K562 (cell line): ENCODE measurements at regions not wholly inside any gene's neighbourhood (a gene's known extent, or its start where the extent isn't known, plus 50 kb on each side); places are given as distances from the start of the nearest gene placed in this dataset.

Experiments used
- ATAC-seq: fragments of 200-7000 bp; cut with Tn5 transposase; 3 replicates; pipeline ENCODE4 v1.9.1; 2020; ENCODE audit warnings: moderate library complexity
- BruUV-seq: library from RNA; stranded (reverse); fragments of 400-500 nt; replicated peaks from 2 replicates; lab custom pipeline; 2021; lab: Mats Ljungman, UMichigan
- CTCF ChIA-PET: fragments of 300-600 bp; formaldehyde crosslinking; extraction: SDS; loops from one replicate; lab custom pipeline; 2021; ENCODE audit warnings: low intra/inter-chr PET ratio; lab: Yijun Ruan, JAX
- POLR2A ChIA-PET: fragments of 300-600, 350-650 bp; sonication (Branson Sonifier 250); formaldehyde crosslinking; extraction: SDS; loops from one replicate; lab custom pipeline; 2021; ENCODE audit warnings: antibody characterized with exemption, inconsistent platforms; lab: Yijun Ruan, JAX
- DNase-seq, 4 experiments: peaks; one replicate each; pipeline versions ENCODE4 v3.0.0 to v3.0.0-alpha.2; 2011 to 2018; ENCODE audit warnings: low spot score in 3 of 4, mixed read lengths in 3 of 4; ENCODE audit errors: extremely low read depth in 1 of 4
- FAIRE-seq: peaks from 2 replicates; lab custom pipeline; 2011; peaks lifted over from hg19 to GRCh38; lab: Jason Lieb, UNC
- H2AFZ ChIP-seq: 2 replicates; pipeline ENCODE4 v1.6.0; 2011; ENCODE audit warnings: low read depth, low read length, control low read depth, inconsistent platforms
- H3K27ac ChIP-seq: fragments of 200-600 bp; 3 replicates; pipeline ENCODE4 v1.8.0; 2011; ENCODE audit warnings: low read depth, mild to moderate bottlenecking, control low read depth, inconsistent platforms, low read length, moderate library complexity, mixed read lengths; ENCODE audit errors: extremely low read depth
- H3K27me3 ChIP-seq, 2 experiments: fragments of 300-600 bp in 1 of 2; 2 replicates in 1 of 2; 3 replicates in 1 of 2; pipeline versions ENCODE4 v1.6.0 to v1.8.0; 2011; ENCODE audit warnings: inconsistent platforms in 2 of 2, low read length in 2 of 2, mild to moderate bottlenecking in 1 of 2, mixed read lengths in 1 of 2, moderate library complexity in 1 of 2; ENCODE audit not compliant: control insufficient read depth in 2 of 2, insufficient read depth in 2 of 2
- H3K36me3 ChIP-seq: fragments of 300-600 bp; 3 replicates; pipeline ENCODE4 v1.8.0; 2011; ENCODE audit warnings: mild to moderate bottlenecking, low read length, inconsistent platforms; ENCODE audit not compliant: control insufficient read depth, insufficient read depth
- H3K4me1 ChIP-seq, 2 experiments: fragments of 200-600 bp in 1 of 2; replicated peaks in 1 of 2; 2 replicates in 1 of 2; 3 replicates in 1 of 2; pipeline versions ENCODE4 v1.5.1 to v1.8.0; 2011; ENCODE audit warnings: inconsistent platforms in 2 of 2, low read length in 2 of 2, mild to moderate bottlenecking in 1 of 2, mixed read lengths in 1 of 2, moderate library complexity in 1 of 2; ENCODE audit not compliant: control insufficient read depth in 2 of 2, insufficient read depth in 2 of 2
- H3K4me2 ChIP-seq: 2 replicates; pipeline ENCODE4 v1.6.1; 2011; ENCODE audit warnings: low read length, control low read depth, inconsistent platforms, mixed read lengths; ENCODE audit not compliant: insufficient read depth
- H3K4me3 ChIP-seq: fragments of 200-600 bp; sonication (generic), shearing (Covaris generic); 2 replicates; pipeline ENCODE4 v1.5.1; 2016; ENCODE audit warnings: control low read depth, inconsistent platforms
- H3K79me2 ChIP-seq: fragments of 200-600 bp; 3 replicates; pipeline ENCODE4 v1.8.0; 2011; ENCODE audit warnings: low read length, inconsistent platforms; ENCODE audit not compliant: control insufficient read depth, insufficient read depth
- H3K9ac ChIP-seq, 2 experiments: 2 replicates each; pipeline versions ENCODE4 v1.6.0 to v1.6.1; 2011; ENCODE audit warnings: low read depth in 2 of 2, low read length in 2 of 2, control low read depth in 1 of 2, inconsistent platforms in 1 of 2, mild to moderate bottlenecking in 1 of 2, mixed read lengths in 1 of 2; ENCODE audit not compliant: insufficient read depth in 1 of 2
- H3K9me1 ChIP-seq: one replicate; pipeline ENCODE4 v1.6.0; 2011; ENCODE audit warnings: inconsistent platforms, mild to moderate bottlenecking, low read length, moderate library complexity; ENCODE audit not compliant: control insufficient read depth, insufficient read depth
- H3K9me3 ChIP-seq: replicated peaks from 2 replicates; pipeline ENCODE4 v1.5.1; 2011; ENCODE audit warnings: low read depth, low read length, inconsistent platforms; ENCODE audit not compliant: control insufficient read depth, insufficient read depth
- H4K20me1 ChIP-seq: replicated peaks from 2 replicates; pipeline ENCODE4 v1.6.1; 2011; ENCODE audit warnings: low read length, inconsistent platforms, mixed read lengths; ENCODE audit not compliant: control insufficient read depth, insufficient read depth
- FOSL1 ChIP-seq: fragments of 200-800 bp; sonication (Bioruptor generic); conservative IDR thresholded peaks from 2 replicates; pipeline ENCODE4 v1.6.1; 2016; ENCODE audit warnings: missing genetic modification characterization, missing compliant biosample characterization
- FOXK1 ChIP-seq: sonication (generic); formaldehyde crosslinking; IDR thresholded peaks from 2 replicates; pipeline ENCODE4 v1.8.0; 2022; ENCODE audit warnings: missing genetic modification reagents, mild to moderate bottlenecking, borderline replicate concordance
- JUN ChIP-seq, 2 experiments: sonication (generic) in 1 of 2; formaldehyde crosslinking in 1 of 2; IDR thresholded peaks; 2 replicates each; pipeline versions ENCODE4 v1.6.1 to v1.8.0; 2012 to 2022; ENCODE audit warnings: borderline replicate concordance in 2 of 2, mild to moderate bottlenecking in 2 of 2, improper control_type of control experiment in 1 of 2, low read depth in 1 of 2, low read length in 1 of 2, missing genetic modification reagents in 1 of 2
- JUND ChIP-seq, 2 experiments: IDR thresholded peaks; 2 replicates in 1 of 2; 3 replicates in 1 of 2; pipeline ENCODE4 v1.6.1; 2011; ENCODE audit warnings: borderline replicate concordance in 2 of 2, low read depth in 2 of 2, low read length in 2 of 2, improper control_type of control experiment in 1 of 2, missing biosample characterization in 1 of 2, missing genetic modification characterization in 1 of 2, missing genetic modification reagents in 1 of 2
- MEF2A ChIP-seq: IDR thresholded peaks from 2 replicates; pipeline ENCODE4 v1.6.1; 2011; ENCODE audit warnings: low read depth, mild to moderate bottlenecking, low read length, moderate library complexity; ENCODE audit not compliant: control insufficient read depth
- WGBS: fragments of 100-300 bp; shearing (Covaris generic); methylation state at CpG from one replicate; pipeline ENCODE4 v1.1.6; 2016; ENCODE audit warnings: low coverage, mixed read lengths; ENCODE audit not compliant: insufficient coverage; ENCODE audit errors: missing lambda C conversion rate; 5-methylcytosine and 5-hydroxymethylcytosine counted together
- in situ Hi-C: fragments of 300-500 bp; cut with MboI; formaldehyde crosslinking; loops from 4 replicates; pipeline ENCODE4 v1.15.0; 2018; ENCODE audit warnings: inconsistent platforms, mixed read lengths
- intact Hi-C: fragments of 100-400 bp; cut with micrococcal nuclease; formaldehyde crosslinking; loops from 2 replicates; pipeline ENCODE4 v1.14.2; 2022
- TF ChIP-seq, protein P1 (sequence below), 2 experiments: fragments of 450-650 bp in 1 of 2; sonication (generic) in 1 of 2; formaldehyde crosslinking in 1 of 2; IDR thresholded peaks; 2 replicates each; pipeline versions ENCODE4 v1.7.1 to v1.9.0; 2016 to 2022; ENCODE audit warnings: inconsistent platforms in 1 of 2, mild to moderate bottlenecking in 1 of 2, missing genetic modification reagents in 1 of 2
- TF ChIP-seq, protein P2 (sequence below), 2 experiments: fragments of 450-650 bp in 1 of 2; sonication (generic) in 1 of 2; formaldehyde crosslinking in 1 of 2; IDR thresholded peaks in 1 of 2; conservative IDR thresholded peaks in 1 of 2; 2 replicates each; pipeline versions ENCODE4 v1.6.1 to v1.8.1; 2016 to 2023; ENCODE audit warnings: mild to moderate bottlenecking in 2 of 2, moderate library complexity in 2 of 2, inconsistent platforms in 1 of 2, missing genetic modification reagents in 1 of 2

DNA sequence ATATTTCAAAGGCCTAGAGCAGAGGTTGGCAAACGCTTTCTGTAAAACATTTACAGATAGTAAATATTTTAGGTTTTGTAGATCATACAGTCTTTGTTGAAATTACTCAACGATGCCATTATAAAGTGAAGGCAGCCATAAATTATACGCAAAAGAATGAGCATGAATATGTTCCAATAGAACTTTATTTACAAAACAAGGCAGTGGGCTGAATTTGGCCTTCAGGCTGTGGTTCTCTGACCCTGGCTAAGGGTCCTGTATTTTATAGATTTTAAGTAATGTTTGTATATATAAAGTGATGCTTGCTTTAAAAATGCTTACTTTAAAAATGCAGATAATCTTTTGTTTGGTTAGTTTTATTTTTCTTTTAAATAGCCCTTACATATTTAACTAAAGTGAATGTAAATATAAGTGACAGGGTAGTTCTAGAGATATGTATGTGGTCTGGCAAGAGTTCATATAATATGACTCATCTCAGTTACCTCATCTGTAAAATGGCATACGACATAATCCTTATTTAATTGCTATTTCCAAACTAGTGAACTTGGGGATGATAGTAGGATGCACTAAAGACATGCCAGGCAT, 51.7 kb upstream of the ATP5MC3 start:
- no peaks in the 10 kb centered on the region for H3K9me3 ChIP-seq
- H3K4me3 ChIP-seq: no peak overlapping the region
- 0% methylated on average over 4 of the region's 4 CpGs for WGBS
- H2AFZ ChIP-seq: no peak overlapping the region
- DNase-seq (no peak), FAIRE-seq (no peak), ATAC-seq (no peak)
- H3K27me3 ChIP-seq: peaks cover 2 to 4% of the 10 kb centered on the region in 2 experiments; a peak in 2 of 5 replicates
- H3K9ac ChIP-seq: no peak overlapping the region
- BruUV-seq: no TSS peak
- H3K79me2 ChIP-seq: no peaks in the 10 kb centered on the region
- no peak overlapping the region for H3K4me2 ChIP-seq
- in situ Hi-C loops: no loop called here
- ChIA-PET CTCF (no interaction called here), POLR2A (no interaction called here)
- no peaks in the 10 kb centered on the region for H3K9me1 ChIP-seq
- H3K36me3 ChIP-seq: no peaks in the 10 kb centered on the region
- no peaks in the 10 kb centered on the region for H4K20me1 ChIP-seq
- intact Hi-C loops: no loop called here
- TF ChIP-seq JUND (IDR thresholded peaks at IDR 0.05; ENCODE audit: borderline replicate concordance, low read depth, low read length) (peak; percentile 52; the same call in 1 of the 2 replicates), JUND (tag; IDR thresholded peaks at IDR 0.05; ENCODE audit: borderline replicate concordance, low read depth, low read length) (peak; percentile 25; the same call in 1 of the 3 replicates), FOXK1 (CRISPR knock-in tag) (no peak), FOSL1 (tag) (peak; percentile 48), JUN (IDR thresholded peaks at IDR 0.05; ENCODE audit: borderline replicate concordance, low read depth, low read length) (peak; percentile 35; the same call in 1 of the 2 replicates), JUN (CRISPR knock-in tag; IDR thresholded peaks at IDR 0.05; ENCODE audit: borderline replicate concordance) (no peak), MEF2A (no peak)
- TF ChIP-seq, protein P1, sequence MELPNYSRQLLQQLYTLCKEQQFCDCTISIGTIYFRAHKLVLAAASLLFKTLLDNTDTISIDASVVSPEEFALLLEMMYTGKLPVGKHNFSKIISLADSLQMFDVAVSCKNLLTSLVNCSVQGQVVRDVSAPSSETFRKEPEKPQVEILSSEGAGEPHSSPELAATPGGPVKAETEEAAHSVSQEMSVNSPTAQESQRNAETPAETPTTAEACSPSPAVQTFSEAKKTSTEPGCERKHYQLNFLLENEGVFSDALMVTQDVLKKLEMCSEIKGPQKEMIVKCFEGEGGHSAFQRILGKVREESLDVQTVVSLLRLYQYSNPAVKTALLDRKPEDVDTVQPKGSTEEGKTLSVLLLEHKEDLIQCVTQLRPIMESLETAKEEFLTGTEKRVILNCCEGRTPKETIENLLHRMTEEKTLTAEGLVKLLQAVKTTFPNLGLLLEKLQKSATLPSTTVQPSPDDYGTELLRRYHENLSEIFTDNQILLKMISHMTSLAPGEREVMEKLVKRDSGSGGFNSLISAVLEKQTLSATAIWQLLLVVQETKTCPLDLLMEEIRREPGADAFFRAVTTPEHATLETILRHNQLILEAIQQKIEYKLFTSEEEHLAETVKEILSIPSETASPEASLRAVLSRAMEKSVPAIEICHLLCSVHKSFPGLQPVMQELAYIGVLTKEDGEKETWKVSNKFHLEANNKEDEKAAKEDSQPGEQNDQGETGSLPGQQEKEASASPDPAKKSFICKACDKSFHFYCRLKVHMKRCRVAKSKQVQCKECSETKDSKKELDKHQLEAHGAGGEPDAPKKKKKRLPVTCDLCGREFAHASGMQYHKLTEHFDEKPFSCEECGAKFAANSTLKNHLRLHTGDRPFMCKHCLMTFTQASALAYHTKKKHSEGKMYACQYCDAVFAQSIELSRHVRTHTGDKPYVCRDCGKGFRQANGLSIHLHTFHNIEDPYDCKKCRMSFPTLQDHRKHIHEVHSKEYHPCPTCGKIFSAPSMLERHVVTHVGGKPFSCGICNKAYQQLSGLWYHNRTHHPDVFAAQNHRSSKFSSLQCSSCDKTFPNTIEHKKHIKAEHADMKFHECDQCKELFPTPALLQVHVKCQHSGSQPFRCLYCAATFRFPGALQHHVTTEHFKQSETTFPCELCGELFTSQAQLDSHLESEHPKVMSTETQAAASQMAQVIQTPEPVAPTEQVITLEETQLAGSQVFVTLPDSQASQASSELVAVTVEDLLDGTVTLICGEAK (IDR thresholded peaks at IDR 0.05): 0 out of 2 replicates have a peak, but pooled peaks have one; percentile 28
- TF ChIP-seq, protein P1 (CRISPR knock-in tag; IDR thresholded peaks at IDR 0.05): no peak
- TF ChIP-seq, protein P2, sequence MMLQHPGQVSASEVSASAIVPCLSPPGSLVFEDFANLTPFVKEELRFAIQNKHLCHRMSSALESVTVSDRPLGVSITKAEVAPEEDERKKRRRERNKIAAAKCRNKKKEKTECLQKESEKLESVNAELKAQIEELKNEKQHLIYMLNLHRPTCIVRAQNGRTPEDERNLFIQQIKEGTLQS (IDR thresholded peaks at IDR 0.05): peak; percentile 54; the same call in 1 of the 2 replicates
- TF ChIP-seq, protein P2 (CRISPR knock-in tag; conservative IDR thresholded peaks at IDR 0.05): no peak
- H3K4me1 ChIP-seq: no peaks in the 10 kb centered on the region; a peak in 1 of 5 replicates
- H3K27ac ChIP-seq: no peak overlapping the region
